Trophoblast cell (in vitro differentiated cells and primary cell): ENCODE measurements at regions not wholly inside any gene's neighbourhood (a gene's known extent, or its start where the extent isn't known, plus 50 kb on each side); places are given as distances from the start of the nearest gene placed in this dataset.

ENCODE experiments used
- DNase-seq, 2 donors: peaks; one replicate each; pipeline ENCODE4 v3.0.0-alpha.2; 2016
- H2AFZ ChIP-seq: 2 replicates; pipeline ENCODE4 v1.6.1; 2013; ENCODE audit warnings: low read length, moderate library complexity, mild to moderate bottlenecking; ENCODE audit not compliant: insufficient read depth, poor library complexity
- H2AK5ac ChIP-seq: 2 replicates; pipeline ENCODE4 v1.6.1; 2013; ENCODE audit warnings: mild to moderate bottlenecking, low read length
- H2BK120ac ChIP-seq: 2 replicates; pipeline ENCODE4 v1.6.1; 2013; ENCODE audit warnings: low read length, mild to moderate bottlenecking, moderate library complexity; ENCODE audit not compliant: insufficient read depth, poor library complexity
- H2BK12ac ChIP-seq: 2 replicates; pipeline ENCODE4 v1.6.1; 2013; ENCODE audit warnings: mild to moderate bottlenecking, low read length, moderate library complexity
- H2BK5ac ChIP-seq: 2 replicates; pipeline ENCODE4 v1.6.1; 2013; ENCODE audit warnings: low read length, low read depth, moderate library complexity, mild to moderate bottlenecking; ENCODE audit not compliant: poor library complexity
- H3K14ac ChIP-seq: 2 replicates; pipeline ENCODE4 v1.6.1; 2013; ENCODE audit warnings: mild to moderate bottlenecking, low read length
- H3K18ac ChIP-seq: 2 replicates; pipeline ENCODE4 v1.6.1; 2013; ENCODE audit warnings: mild to moderate bottlenecking, low read length
- H3K23ac ChIP-seq: 2 replicates; pipeline ENCODE4 v1.6.1; 2013; ENCODE audit warnings: low read length
- H3K27ac ChIP-seq: 2 replicates; pipeline ENCODE4 v1.5.1; 2013; ENCODE audit warnings: low read depth, mild to moderate bottlenecking, inconsistent platforms, low read length, moderate library complexity
- H3K27me3 ChIP-seq: 2 replicates; pipeline ENCODE4 v1.6.1; 2013; ENCODE audit warnings: inconsistent platforms, mild to moderate bottlenecking, low read length, moderate library complexity; ENCODE audit not compliant: insufficient read depth
- H3K36me3 ChIP-seq, 2 experiments: 1 replicate in 1 of 2; 2 replicates in 1 of 2; pipeline ENCODE4 v1.6.1; 2013; ENCODE audit warnings: low read length in 2 of 2, mild to moderate bottlenecking in 2 of 2, moderate library complexity in 1 of 2; ENCODE audit not compliant: insufficient read depth in 2 of 2, control insufficient read depth in 1 of 2
- H3K4ac ChIP-seq: 2 replicates; pipeline ENCODE4 v1.6.1; 2013; ENCODE audit warnings: low read depth, mild to moderate bottlenecking, low read length, moderate library complexity
- H3K4me1 ChIP-seq, 2 experiments: 1 replicate in 1 of 2; 2 replicates in 1 of 2; pipeline ENCODE4 v1.6.1; 2013; ENCODE audit warnings: low read length in 2 of 2, mild to moderate bottlenecking in 2 of 2, moderate library complexity in 1 of 2; ENCODE audit not compliant: insufficient read depth in 2 of 2, control insufficient read depth in 1 of 2
- H3K4me2 ChIP-seq: 2 replicates; pipeline ENCODE4 v1.6.1; 2013; ENCODE audit warnings: inconsistent platforms, mild to moderate bottlenecking, low read length, moderate library complexity
- H3K4me3 ChIP-seq: 2 replicates; pipeline ENCODE4 v1.5.1; 2013; ENCODE audit warnings: mild to moderate bottlenecking, low read depth, low read length, inconsistent platforms
- H3K79me1 ChIP-seq: one replicate; pipeline ENCODE4 v1.6.1; 2013; ENCODE audit warnings: low read length
- H3K79me2 ChIP-seq: 2 replicates; pipeline ENCODE4 v1.6.1; 2013; ENCODE audit warnings: low read length, mild to moderate bottlenecking; ENCODE audit not compliant: control insufficient read depth, insufficient read depth, poor library complexity
- H3K9ac ChIP-seq: 2 replicates; pipeline ENCODE4 v1.6.1; 2013; ENCODE audit warnings: mild to moderate bottlenecking, low read length
- H3K9me3 ChIP-seq: 2 replicates; pipeline ENCODE4 v1.6.1; 2013; ENCODE audit warnings: low read depth, mild to moderate bottlenecking, control low read depth, inconsistent platforms, low read length; ENCODE audit not compliant: insufficient read depth
- H4K12ac ChIP-seq: 2 replicates; pipeline ENCODE4 v1.6.1; 2013; ENCODE audit warnings: low read depth, mild to moderate bottlenecking, low read length, moderate library complexity
- H4K8ac ChIP-seq: 2 replicates; pipeline ENCODE4 v1.6.1; 2013; ENCODE audit warnings: low read depth, mild to moderate bottlenecking, low read length, moderate library complexity
- H4K91ac ChIP-seq: one replicate; pipeline ENCODE4 v1.6.1; 2013; ENCODE audit warnings: low read depth, mild to moderate bottlenecking, low read length, moderate library complexity
- WGBS: extraction: QIAGEN DNeasy Blood & Tissue Kit; methylation state at CpG from one replicate; pipeline ENCODE4 v1.1.7; 2013; ENCODE audit warnings: missing lambda C conversion rate; ENCODE audit not compliant: insufficient read length, insufficient coverage; ENCODE audit errors: extremely low coverage; 5-methylcytosine and 5-hydroxymethylcytosine counted together

DNA sequence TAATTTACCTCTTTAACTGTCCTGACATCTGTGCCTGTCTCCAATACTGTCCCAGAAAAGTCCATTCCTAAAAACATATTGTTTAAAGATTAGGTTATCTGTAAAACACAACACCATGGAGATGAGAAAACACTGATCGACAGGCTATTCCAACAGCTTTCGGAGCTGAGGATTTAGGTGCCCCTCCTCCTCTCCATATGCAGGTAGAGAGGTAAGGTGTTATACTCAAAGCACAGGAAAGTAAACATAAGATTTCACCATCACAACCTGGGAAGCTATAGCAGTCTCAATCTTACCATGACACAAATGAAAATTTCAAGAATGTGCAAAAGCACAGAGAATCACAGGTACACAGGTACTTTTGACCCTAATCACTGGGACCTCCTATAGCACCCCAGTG, 60.9 kb upstream of the RASAL2 start:
- H3K4me1 ChIP-seq = peaks cover 0 to 3% of the 10 kb centered on the region in 2 experiments
- WGBS = no CpG with 5 or more reads among the region's 2 CpGs
- H2BK5ac ChIP-seq = no peak overlapping the region
- no peaks in the 10 kb centered on the region for H3K79me2 ChIP-seq
- H3K4ac ChIP-seq = no peak overlapping the region
- H3K14ac ChIP-seq = no peak overlapping the region
- H3K36me3 ChIP-seq = no peaks in the 10 kb centered on the region
- no peak overlapping the region for H4K12ac ChIP-seq
- H3K79me1 ChIP-seq = peaks cover 4% of the 10 kb centered on the region
- no peak overlapping the region for H3K9ac ChIP-seq
- DNase-seq = peak in 1 of 2 donors; percentile 25
- H2BK120ac ChIP-seq = no peak overlapping the region
- H3K9me3 ChIP-seq = no peaks in the 10 kb centered on the region
- H4K8ac ChIP-seq = no peak overlapping the region
- no peaks in the 10 kb centered on the region for H3K27me3 ChIP-seq
- H3K27ac ChIP-seq = no peak overlapping the region
- H2BK12ac ChIP-seq = no peak overlapping the region
- no peak overlapping the region for H4K91ac ChIP-seq
- H3K4me3 ChIP-seq = no peak overlapping the region
- no peak overlapping the region for H3K23ac ChIP-seq
- H2AFZ ChIP-seq = no peak overlapping the region
- no peak overlapping the region for H3K18ac ChIP-seq
- H2AK5ac ChIP-seq = no peak overlapping the region
- no peak overlapping the region for H3K4me2 ChIP-seq

- Histone ChIP-seq H3K4me3 (no peak overlapping the region), H4K8ac (no peak overlapping the region), H2BK120ac (no peak overlapping the region), H3K9ac (no peak overlapping the region), H3K79me1 (peaks cover 4% of the 10 kb centered on the region), H2AFZ (no peak overlapping the region), H3K23ac (no peak overlapping the region), H3K4me2 (no peak overlapping the region), H3K79me2 (no peaks in the 10 kb centered on the region), H3K27ac (no peak overlapping the region), H3K18ac (no peak overlapping the region), H2AK5ac (no peak overlapping the region), H3K36me3 (no peaks in the 10 kb centered on the region), H4K12ac (no peak overlapping the region), H2BK12ac (peak overlapping the region; percentile 35), H4K91ac (no peak overlapping the region), H3K4ac (no peak overlapping the region), H3K27me3 (no peaks in the 10 kb centered on the region), H2BK5ac (no peak overlapping the region), H3K9me3 (no peaks in the 10 kb centered on the region), H3K4me1 (peaks cover 0 to 3% of the 10 kb centered on the region in 2 experiments), H3K14ac (no peak overlapping the region)
- no CpG with 5 or more reads among the region's 2 CpGs for WGBS
- no peak for DNase-seq
These were observed 59.2 kb upstream of the RASAL2 start for GRCh38 chr1:178034676-178035075.

DNA sequence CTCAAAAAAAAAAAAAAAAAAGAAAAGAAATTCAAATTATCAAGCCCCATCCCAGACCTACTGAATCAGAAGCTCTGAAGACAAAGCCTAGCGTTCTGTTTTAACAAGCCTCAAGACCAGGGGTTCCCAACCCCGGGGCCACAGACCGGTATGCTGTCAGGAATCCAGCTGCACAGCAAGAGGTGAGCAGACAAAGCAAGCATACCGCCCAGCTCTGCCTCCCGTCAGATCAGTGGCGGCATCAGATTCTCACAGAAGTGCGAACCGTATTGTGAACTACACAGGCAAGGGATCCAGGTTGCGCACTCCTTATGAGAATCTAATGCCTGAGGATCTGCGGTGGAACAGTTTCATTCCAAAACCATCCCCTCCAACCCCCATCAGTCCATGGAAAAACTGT, 57.8 kb upstream of the RASAL2 start:
- no CpG with 5 or more reads among the region's 10 CpGs for WGBS
- H2AK5ac ChIP-seq = no peak overlapping the region
- H3K27me3 ChIP-seq = no peaks in the 10 kb centered on the region
- no peak overlapping the region for H2BK12ac ChIP-seq
- no peak overlapping the region for H2BK120ac ChIP-seq
- H2BK5ac ChIP-seq = no peak overlapping the region
- no peak overlapping the region for H3K14ac ChIP-seq
- H2AFZ ChIP-seq = peak overlapping the region; percentile 28
- no peak overlapping the region for H3K27ac ChIP-seq
- H3K79me1 ChIP-seq = peaks cover 4% of the 10 kb centered on the region
- H3K23ac ChIP-seq = no peak overlapping the region
- peak; percentile 65 for DNase-seq
- no peak overlapping the region for H4K91ac ChIP-seq
- no peaks in the 10 kb centered on the region for H3K36me3 ChIP-seq
- H3K4me3 ChIP-seq = no peak overlapping the region
- no peak overlapping the region for H3K4ac ChIP-seq
- no peaks in the 10 kb centered on the region for H3K9me3 ChIP-seq
- no peak overlapping the region for H4K8ac ChIP-seq
- no peak overlapping the region for H3K18ac ChIP-seq
- H3K79me2 ChIP-seq = no peaks in the 10 kb centered on the region
- no peak overlapping the region for H4K12ac ChIP-seq
- H3K9ac ChIP-seq = no peak overlapping the region
- no peak overlapping the region for H3K4me2 ChIP-seq
- H3K4me1 ChIP-seq = peaks cover 0 to 3% of the 10 kb centered on the region in 2 experiments

DNA sequence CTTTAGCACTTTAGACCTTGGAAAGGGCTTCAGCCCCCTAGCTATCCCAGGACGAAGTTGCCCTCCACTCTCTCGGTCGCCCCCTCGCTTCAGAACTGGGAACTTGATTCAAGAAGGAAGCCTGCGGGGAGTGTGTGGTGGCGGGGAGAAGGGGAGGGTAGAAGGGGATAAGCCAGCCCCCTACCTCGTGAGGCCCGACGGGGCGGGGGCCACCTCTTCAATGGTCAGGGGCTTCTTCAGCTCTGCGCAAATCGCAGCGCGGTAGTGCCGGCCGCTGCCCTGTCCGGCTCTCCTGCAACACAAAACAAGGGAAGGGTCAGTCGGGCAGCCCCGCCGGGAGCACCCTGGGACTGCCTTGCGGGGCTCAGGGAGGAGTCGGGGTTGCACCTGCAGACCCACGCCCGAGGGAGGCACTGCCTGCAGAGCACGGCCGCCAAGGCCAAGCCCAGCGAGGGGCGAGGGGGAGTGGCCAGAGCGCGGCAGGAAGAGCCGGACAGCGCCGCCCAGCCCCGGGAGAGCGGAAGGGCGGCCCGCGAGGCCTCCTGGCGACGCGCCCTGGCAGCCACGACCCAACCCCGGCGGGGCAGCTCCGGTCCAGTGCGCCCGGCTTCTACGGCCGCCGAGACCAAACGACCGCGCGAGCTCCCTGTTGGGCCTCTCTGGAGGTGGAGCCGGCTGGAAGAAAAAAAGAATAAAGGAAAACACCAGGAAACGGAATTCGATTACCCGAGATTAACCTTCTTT, 56.2 kb upstream of the RASAL2 start:
- Histone ChIP-seq H4K8ac (peak overlapping the region; percentile 61), H3K4me1 (peaks cover 0 to 3% of the 10 kb centered on the region in 2 experiments), H4K91ac (peak overlapping the region; percentile 39), H4K12ac (peak overlapping the region; percentile 35), H3K9ac (no peak overlapping the region), H3K79me2 (no peaks in the 10 kb centered on the region), H3K27me3 (no peaks in the 10 kb centered on the region), H3K18ac (no peak overlapping the region), H2BK120ac (peak overlapping the region; percentile 30), H3K36me3 (no peaks in the 10 kb centered on the region), H3K4me2 (peak overlapping the region; percentile 76), H3K4ac (no peak overlapping the region), H3K79me1 (peaks cover 4% of the 10 kb centered on the region), H3K14ac (no peak overlapping the region), H3K4me3 (peak overlapping the region; percentile 67), H2BK5ac (no peak overlapping the region), H2BK12ac (no peak overlapping the region), H3K27ac (no peak overlapping the region), H2AK5ac (no peak overlapping the region), H3K9me3 (no peaks in the 10 kb centered on the region), H3K23ac (no peak overlapping the region), H2AFZ (peak overlapping the region; percentile 56)
- WGBS = no CpG with 5 or more reads among the region's 58 CpGs
- peak; percentile 75 to 79 for DNase-seq
